ENCODE measurements at regions not wholly inside any gene's neighbourhood (a gene's known extent, or its start where the extent isn't known, plus 50 kb on each side); places are given as distances from the start of the nearest gene placed in this dataset.
"Not testable (repeated sequence)": the region's sequence is repeated elsewhere in the genome, so short reads cannot be mapped to it uniquely, and the experiment has no call there.

- DNase-seq, result no peak
Measured at GRCh38 chr4:122973465-122973864, 51.1 kb upstream of the NUDT6 start.

- no peak for DNase-seq
Measured at GRCh38 chr4:122976111-122976510, 53.7 kb upstream of the NUDT6 start.

- no peak for DNase-seq
Measured at GRCh38 chr4:122977103-122977502, 54.7 kb upstream of the NUDT6 start.

GRCh38 chr4:122978109-122978508, 55.7 kb upstream of the NUDT6 start:
- no peak for DNase-seq

GRCh38 chr4:122978789-122979188, 56.4 kb upstream of the NUDT6 start:
- DNase-seq, result no peak

- no peak for DNase-seq
Measured at GRCh38 chr4:122980860-122981259, 58.5 kb upstream of the NUDT6 start.

- DNase-seq, result no peak
Measured at GRCh38 chr4:122988696-122989095, 66.3 kb upstream of the NUDT6 start.

GRCh38 chr4:122990891-122991290, 68.5 kb upstream of the NUDT6 start:
- no peak for DNase-seq

GRCh38 chr4:122992057-122992456, 69.7 kb upstream of the NUDT6 start:
- peak; percentile 63 for DNase-seq

GRCh38 chr4:122992641-122993040, 70.2 kb upstream of the NUDT6 start:
- no peak for DNase-seq

GRCh38 chr4:122996350-122996749, 74.0 kb upstream of the NUDT6 start:
- no peak for DNase-seq

GRCh38 chr4:122997463-122998101, 75.2 kb upstream of the NUDT6 start:
- no peak for DNase-seq

- not testable (repeated sequence) for DNase-seq
Measured at GRCh38 chr4:123004079-123004478, 81.7 kb upstream of the NUDT6 start.

- not testable (repeated sequence) for DNase-seq
Measured at GRCh38 chr4:123005126-123005525, 82.7 kb upstream of the NUDT6 start.

- DNase-seq, result no peak
Measured at GRCh38 chr4:123007679-123008078, 85.3 kb upstream of the NUDT6 start.

- not testable (repeated sequence) for DNase-seq
Measured at GRCh38 chr4:123012416-123012815, 90.0 kb upstream of the NUDT6 start.

GRCh38 chr4:123014038-123014437, 91.6 kb upstream of the NUDT6 start:
- DNase-seq, result no peak

GRCh38 chr4:123017078-123017477, 94.7 kb upstream of the NUDT6 start:
- no peak for DNase-seq

- no peak for DNase-seq
Measured at GRCh38 chr4:123017636-123018395, 95.4 kb upstream of the NUDT6 start.

- DNase-seq, result no peak
Measured at GRCh38 chr4:123018396-123018775, 96.0 kb upstream of the NUDT6 start.

GRCh38 chr4:123020285-123020684, 97.9 kb upstream of the NUDT6 start:
- DNase-seq, result no peak

GRCh38 chr4:123023647-123024046, 101.2 kb upstream of the NUDT6 start:
- no peak for DNase-seq

GRCh38 chr4:123024710-123025109, 102.3 kb upstream of the NUDT6 start:
- no peak for DNase-seq

GRCh38 chr4:123025398-123025797, 103.0 kb upstream of the NUDT6 start:
- DNase-seq, result no peak

Data from muscle of arm (tissue), 1 donor.